NOMO-1 (cell line): ENCODE measurements at regions not wholly inside any gene's neighbourhood (a gene's known extent, or its start where the extent isn't known, plus 50 kb on each side); places are given as distances from the start of the nearest gene placed in this dataset.
"Not testable (repeated sequence)": the region's sequence is repeated elsewhere in the genome, so short reads cannot be mapped to it uniquely, and the experiment has no call there.

Experiments used
- DNase-seq, 2 experiments: peaks; one replicate each; lab custom pipeline; 2025; ENCODE audit not compliant: unreplicated experiment in 2 of 2; lab: John Stamatoyannopoulos, UW

- DNase-seq, result no peak
These were observed 558.7 kb upstream of the EYS start for GRCh38 chr6:66265737-66266136.

- no peak for DNase-seq
These were observed 557.4 kb upstream of the EYS start for GRCh38 chr6:66264376-66264775.

- DNase-seq, result not testable (repeated sequence)
These were observed 551.9 kb upstream of the EYS start for GRCh38 chr6:66258731-66259487.

GRCh38 chr6:66245231-66245630 lies 538.2 kb upstream of the EYS start:
- DNase-seq, result no peak

- DNase-seq, result no peak
These were observed 531.8 kb upstream of the EYS start for GRCh38 chr6:66238851-66239250.

GRCh38 chr6:66232890-66233289 lies 525.9 kb upstream of the EYS start:
- no peak for DNase-seq

- no peak for DNase-seq
These were observed 523.6 kb upstream of the EYS start for GRCh38 chr6:66230591-66230990.

- DNase-seq, result no peak
These were observed 519.1 kb upstream of the EYS start for GRCh38 chr6:66226109-66226508.

GRCh38 chr6:66210964-66211363 lies 503.9 kb upstream of the EYS start:
- no peak for DNase-seq

GRCh38 chr6:66200390-66200789 lies 493.4 kb upstream of the EYS start:
- DNase-seq, result no peak

- DNase-seq, result no peak
These were observed 492.1 kb upstream of the EYS start for GRCh38 chr6:66199171-66199570.

- DNase-seq, result no peak
These were observed 491.1 kb upstream of the EYS start for GRCh38 chr6:66198062-66198624.

GRCh38 chr6:66190858-66191257 lies 483.8 kb upstream of the EYS start:
- no peak for DNase-seq

- no peak for DNase-seq
These were observed 482.9 kb upstream of the EYS start for GRCh38 chr6:66189915-66190314.

- no peak for DNase-seq
These were observed 479.7 kb upstream of the EYS start for GRCh38 chr6:66186756-66187155.

GRCh38 chr6:66184091-66184490 lies 477.1 kb upstream of the EYS start:
- no peak for DNase-seq

GRCh38 chr6:66179361-66179760 lies 472.3 kb upstream of the EYS start:
- DNase-seq, result no peak

GRCh38 chr6:66173587-66173986 lies 466.6 kb upstream of the EYS start:
- DNase-seq, result no peak

GRCh38 chr6:66166713-66167112 lies 459.7 kb upstream of the EYS start:
- DNase-seq, result not testable (repeated sequence)

- no peak for DNase-seq
These were observed 454.6 kb upstream of the EYS start for GRCh38 chr6:66161546-66162108.

GRCh38 chr6:66159937-66160336 lies 452.9 kb upstream of the EYS start:
- DNase-seq, result no peak

GRCh38 chr6:66153247-66153646 lies 446.2 kb upstream of the EYS start:
- DNase-seq, result no peak
